GM11168 (cell line): ENCODE measurements at regions not wholly inside any gene's neighbourhood (a gene's known extent, or its start where the extent isn't known, plus 50 kb on each side); places are given as distances from the start of the nearest gene placed in this dataset.

Experiments
- in situ Hi-C: fragments of 300-500 bp; cut with MboI; formaldehyde crosslinking; loops from one replicate; pipeline ENCODE4 v1.12.0; 2022; ENCODE audit warnings: low sequenced_read_pairs; ENCODE audit not compliant: unreplicated experiment

DNA sequence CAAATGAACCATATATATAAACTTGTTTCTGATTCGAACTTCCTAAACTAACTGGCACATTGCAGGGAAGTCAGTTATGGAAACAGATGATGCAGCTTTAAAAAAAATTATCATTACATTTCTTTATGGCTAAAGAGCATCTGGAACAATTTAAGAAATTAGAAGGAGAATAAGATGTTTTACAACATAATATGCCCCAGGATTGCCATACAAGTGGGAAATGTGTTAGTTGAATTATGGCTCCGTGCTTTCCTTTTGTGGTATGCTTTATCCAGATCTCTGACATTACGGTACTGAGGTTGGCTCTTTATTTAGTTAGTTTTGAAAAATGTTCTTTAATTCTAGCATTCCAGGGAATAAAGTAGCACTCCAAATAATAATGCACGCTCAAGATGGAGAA is 343.0 kb upstream of the ZFP64 start:
- in situ Hi-C loops = no loop called here

DNA sequence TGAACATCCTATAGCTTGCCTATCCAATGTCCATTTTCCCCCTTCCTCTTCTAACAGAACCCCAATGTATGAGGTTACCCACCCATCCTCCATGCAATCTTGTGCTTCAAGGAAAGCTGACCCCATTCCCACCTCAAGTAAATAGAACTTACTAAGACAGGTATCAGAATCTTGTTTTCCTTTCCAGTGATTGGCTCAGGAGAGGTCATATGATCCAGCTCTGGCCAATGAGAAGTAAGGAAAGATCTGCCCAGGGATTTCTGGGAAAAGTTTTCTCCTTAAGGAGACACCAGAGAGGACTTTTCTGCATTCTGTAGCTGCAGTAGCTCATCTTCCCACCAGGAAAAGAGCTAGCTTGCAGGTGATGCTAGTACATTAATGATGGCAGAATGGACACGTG is 341.8 kb upstream of the ZFP64 start:
- in situ Hi-C loops = no loop called here

- in situ Hi-C loops = no loop called here
Observed at GRCh38 chr20:52532674-52533073, 341.1 kb upstream of the ZFP64 start.

DNA sequence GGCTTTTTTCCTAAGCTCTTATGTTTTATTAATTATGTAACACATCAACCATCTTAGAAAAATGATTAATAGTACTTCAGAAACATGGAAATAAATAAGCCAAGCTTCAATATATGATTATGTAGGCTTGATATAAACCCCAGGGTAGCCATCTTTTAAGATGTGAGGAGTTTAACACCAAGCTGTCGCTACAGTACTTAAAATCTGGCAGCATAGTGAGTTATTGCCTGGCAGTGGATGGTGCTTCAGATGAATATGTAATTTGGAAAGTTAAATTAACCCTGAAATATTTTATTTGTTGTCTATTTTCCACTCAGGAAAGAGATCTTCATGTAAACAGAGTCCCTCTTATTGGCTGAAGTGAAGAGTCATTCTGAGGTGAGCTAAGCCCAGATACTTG is 339.0 kb upstream of the ZFP64 start:
- in situ Hi-C loops = no loop called here

GRCh38 chr20:52529826-52530225 is 338.2 kb upstream of the ZFP64 start:
- in situ Hi-C loops = loop anchor here (5.0 kb wide), 1 partner anchor 237 kb away; no protein-coding TSS in a partner anchor

DNA sequence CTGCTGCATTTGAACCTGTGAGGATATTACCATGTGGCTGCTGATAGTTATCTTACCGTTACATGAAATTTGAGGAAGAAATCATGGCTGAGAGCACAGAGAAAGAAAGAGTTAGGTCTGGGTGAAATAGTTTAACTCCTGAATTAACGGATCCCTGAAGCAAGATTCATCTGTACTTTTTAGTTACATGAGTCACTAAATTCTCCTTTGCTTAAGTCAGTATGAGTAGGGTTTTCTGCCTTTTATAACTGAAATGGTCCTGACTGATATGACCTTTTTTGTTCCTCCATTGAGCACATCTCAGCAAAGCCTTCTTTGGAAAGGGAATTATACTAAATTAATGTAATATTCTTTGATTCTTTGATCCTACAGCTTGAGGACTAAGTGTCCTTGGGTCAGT is 333.3 kb upstream of the ZFP64 start:
- in situ Hi-C loops = loop anchor here (5.0 kb wide), 1 partner anchor 242 kb away; no protein-coding TSS in a partner anchor

DNA sequence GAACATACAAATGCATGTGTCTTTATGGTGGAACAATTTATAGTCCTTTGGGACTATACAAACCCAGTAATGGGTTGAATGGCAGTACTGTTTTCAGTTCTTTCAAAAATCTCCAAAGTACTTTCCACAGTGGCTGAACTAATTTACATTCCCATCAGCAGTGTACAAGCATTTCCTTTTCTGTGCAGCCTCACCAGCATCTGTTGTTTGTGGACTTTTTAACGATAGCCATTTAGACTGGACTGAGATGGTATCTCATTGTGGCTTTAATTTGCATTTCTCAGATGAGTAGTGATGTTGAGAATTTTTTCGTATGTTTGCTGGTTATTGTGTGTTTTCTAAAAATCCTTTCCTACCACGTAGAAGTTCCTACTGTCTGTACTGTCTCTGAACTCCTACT is 327.2 kb upstream of the ZFP64 start:
- in situ Hi-C loops = no loop called here

- in situ Hi-C loops = no loop called here
Observed at GRCh38 chr20:52515877-52516276, 324.3 kb upstream of the ZFP64 start.

DNA sequence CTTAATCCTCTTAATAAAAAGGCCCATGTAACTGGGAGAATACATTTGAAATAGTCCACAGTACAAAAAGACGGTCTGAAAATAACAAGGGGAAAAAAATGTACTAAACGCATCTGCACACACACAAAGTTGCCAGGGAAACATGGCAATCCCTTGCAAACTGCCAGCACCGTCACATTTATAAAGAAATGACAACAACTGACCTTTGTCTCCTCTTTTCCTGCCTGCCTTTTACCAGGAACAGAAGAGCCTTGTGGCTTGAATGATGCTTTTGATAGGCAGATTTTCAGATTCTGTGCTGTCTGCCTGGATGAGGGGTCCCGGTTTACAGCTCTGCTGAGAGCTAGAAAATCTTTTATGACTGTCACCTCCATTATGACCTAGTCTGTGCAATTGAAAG is 308.6 kb upstream of the ZFP64 start:
- in situ Hi-C loops = no loop called here

GRCh38 chr20:52497731-52498130 is 306.2 kb upstream of the ZFP64 start:
- in situ Hi-C loops = no loop called here

- in situ Hi-C loops = no loop called here
Observed at GRCh38 chr20:52496191-52496590, 304.6 kb upstream of the ZFP64 start.

GRCh38 chr20:52494244-52494643 is 302.7 kb upstream of the ZFP64 start:
- in situ Hi-C loops = no loop called here

DNA sequence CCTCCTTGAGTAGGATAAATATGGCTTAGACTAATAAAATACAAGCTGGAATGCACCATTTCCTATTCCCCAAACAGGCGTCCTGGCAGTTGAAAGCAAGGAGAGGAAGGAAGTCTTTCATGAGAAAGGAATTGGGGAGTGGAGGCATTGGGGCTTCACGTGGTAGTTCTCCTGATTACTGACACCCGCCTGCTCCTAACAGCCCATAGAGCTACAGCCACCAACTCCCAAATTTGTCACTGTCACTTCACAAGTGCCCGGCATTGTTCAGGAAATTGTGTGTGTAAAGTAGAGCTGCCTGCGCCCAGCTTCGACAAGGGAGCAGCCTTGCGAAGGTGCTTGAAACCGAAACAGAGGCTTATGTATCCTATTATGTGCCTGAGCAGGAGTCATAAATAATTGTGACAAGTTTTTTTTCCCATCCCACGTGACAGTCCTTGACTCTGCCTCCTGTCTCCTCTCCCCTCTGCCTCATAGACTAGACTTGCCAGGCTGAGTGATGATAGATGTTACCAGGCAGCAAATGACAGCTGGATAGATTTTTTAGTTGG is 301.7 kb upstream of the ZFP64 start:
- in situ Hi-C loops = no loop called here

DNA sequence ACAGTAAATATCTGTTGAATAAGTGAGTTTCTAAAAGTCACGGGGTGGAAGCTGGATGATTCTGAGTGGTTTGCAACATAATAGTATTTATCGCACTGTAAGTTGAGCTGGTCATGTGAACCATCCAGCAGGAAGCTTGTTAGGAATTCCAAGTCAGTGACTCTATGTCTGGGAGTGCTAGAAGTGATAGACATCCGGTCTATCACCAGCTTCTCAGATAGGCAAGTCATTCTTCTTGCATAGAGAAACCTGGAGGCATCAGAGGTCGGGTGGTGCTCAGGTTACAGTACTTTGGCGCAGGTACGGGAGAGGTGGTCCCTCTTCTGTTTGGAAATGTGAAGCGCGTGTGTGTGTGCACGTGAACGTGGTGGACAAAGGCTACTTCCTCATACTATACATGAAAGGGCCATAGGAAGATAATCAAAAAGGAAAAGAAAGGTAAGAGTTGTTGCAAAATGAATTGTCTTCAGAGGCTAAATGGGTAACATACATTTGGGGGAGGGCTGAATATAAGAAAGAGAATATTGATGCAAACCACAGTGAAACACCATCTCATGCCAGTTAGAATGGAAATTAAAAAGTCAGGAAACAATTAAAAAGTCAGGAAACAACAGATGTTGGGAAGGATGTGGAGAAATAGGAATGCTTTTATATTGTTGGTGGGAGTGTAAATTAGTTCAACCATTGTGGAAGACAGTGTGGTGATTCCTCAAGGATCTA is 299.3 kb upstream of the ZFP64 start:
- in situ Hi-C loops = no loop called here

GRCh38 chr20:52484438-52484837 is 292.9 kb upstream of the ZFP64 start:
- in situ Hi-C loops = no loop called here

DNA sequence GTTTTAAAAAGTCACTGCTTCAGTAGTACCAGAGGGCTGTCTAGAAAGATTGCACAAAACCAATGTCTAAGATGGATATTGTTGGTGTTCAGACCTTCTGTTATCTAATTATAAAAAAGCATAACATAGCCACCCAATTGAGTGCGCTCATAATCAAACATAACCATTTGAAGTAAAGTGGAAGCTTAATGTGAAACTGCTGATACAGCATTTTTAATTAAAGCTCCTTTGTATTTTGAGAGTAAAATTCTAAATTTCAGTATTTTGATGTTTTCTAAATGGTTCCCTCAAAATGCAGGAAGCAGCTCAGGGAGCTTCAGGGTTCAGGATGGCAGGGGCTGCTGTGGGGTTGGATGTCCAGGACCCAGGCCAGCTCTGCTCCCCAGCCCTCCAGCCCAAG is 291.8 kb upstream of the ZFP64 start:
- in situ Hi-C loops = no loop called here

DNA sequence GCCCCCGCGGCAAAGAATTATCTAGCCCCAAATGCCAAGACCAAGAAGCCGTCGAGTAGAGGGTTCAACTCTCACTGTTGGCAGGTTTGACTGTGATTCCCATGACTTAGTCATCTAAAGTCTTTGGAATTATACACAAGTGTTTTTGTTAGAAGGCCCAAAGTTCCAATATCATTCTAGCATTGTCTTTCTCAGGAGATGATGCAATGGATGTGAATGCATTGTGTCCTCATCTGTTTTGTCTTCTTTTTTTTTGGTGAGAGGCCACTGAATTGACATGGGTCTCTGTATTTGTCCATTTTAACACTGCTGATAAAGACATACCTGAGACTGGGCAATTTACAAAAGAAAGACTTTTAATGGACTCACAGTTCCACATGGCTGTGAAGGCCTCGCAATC is 290.5 kb upstream of the ZFP64 start:
- in situ Hi-C loops = no loop called here

DNA sequence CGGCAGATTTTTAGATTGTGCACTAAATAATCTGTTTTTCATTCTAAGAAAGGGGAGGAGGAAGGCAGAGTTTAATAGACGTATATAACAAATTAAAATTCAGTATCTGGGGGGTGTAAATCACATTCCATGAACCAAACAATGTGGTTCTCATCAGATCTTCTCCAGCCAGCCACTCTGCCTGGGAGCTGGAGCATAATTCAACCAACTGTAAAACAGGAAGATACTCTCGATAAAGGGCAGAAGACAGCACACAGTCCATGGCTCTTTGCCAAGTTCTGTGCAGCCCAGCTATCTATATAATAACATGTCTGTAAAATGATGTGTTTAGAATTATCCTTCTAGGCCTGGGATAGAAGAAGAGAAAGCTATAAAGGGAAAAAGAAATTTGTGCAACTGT is 289.9 kb upstream of the ZFP64 start:
- in situ Hi-C loops = no loop called here

GRCh38 chr20:52476074-52476750 is 284.6 kb upstream of the ZFP64 start:
- in situ Hi-C loops = no loop called here

DNA sequence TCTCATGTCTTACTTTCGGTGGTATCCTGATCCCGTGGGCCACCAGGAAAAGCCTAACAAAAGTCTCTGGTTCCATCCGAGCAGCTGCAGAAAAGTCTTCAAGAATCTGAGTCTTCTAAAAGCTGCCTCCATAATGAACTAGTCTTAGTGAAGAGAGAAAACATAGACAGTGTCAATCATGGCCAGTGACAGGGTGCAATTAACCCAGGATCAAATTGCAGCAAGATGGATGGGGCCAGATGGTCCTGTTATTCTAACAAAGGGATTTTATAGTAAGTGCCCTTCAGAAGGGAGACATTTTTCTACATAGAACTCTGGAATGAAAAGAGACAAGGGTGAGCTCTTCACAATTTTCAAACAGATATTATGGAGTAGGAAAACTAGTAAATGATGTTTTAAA is 281.6 kb upstream of the ZFP64 start:
- in situ Hi-C loops = no loop called here

DNA sequence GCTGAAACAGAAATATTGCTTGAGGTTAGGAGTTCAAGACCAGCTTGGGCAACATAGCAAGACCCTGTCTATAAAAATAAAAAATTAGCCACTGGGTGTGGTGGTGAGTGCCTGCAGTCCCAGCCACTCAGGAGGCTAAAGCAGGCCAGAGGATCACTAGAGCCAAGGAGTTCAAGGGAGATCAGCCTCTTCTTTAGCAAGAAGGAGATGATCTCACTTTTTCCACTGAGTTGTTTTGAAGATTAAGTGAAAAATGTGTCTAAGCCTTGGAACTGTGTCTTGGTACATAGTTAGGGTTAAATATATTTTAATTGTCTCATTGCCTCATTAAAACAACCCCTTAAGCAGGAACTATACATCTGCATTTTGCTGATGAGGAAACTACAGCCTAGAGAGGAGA is 279.0 kb upstream of the ZFP64 start:
- in situ Hi-C loops = no loop called here

GRCh38 chr20:52469128-52469527 is 277.5 kb upstream of the ZFP64 start:
- in situ Hi-C loops = no loop called here
